HEK293 (cell line): ENCODE measurements at regions not wholly inside any gene's neighbourhood (a gene's known extent, or its start where the extent isn't known, plus 50 kb on each side); places are given as distances from the start of the nearest gene placed in this dataset.

Experiments
- GFI1B ChIP-seq: fragments of 450-650 bp; formaldehyde crosslinking; IDR thresholded peaks from 2 replicates; pipeline ENCODE4 v1.5.1; 2016; ENCODE audit warnings: missing biosample characterization, missing genetic modification characterization
- GLIS1 ChIP-seq: fragments of 450-650 bp; formaldehyde crosslinking; IDR thresholded peaks from 2 replicates; pipeline ENCODE4 v1.5.1; 2016; ENCODE audit warnings: missing biosample characterization, missing genetic modification characterization
- HOXC10 ChIP-seq: sonication (generic); formaldehyde crosslinking; IDR thresholded peaks from 2 replicates; pipeline ENCODE4 v1.8.1; 2023; ENCODE audit warnings: mild to moderate bottlenecking, missing genetic modification reagents
- MYNN ChIP-seq: fragments of 450-650 bp; formaldehyde crosslinking; IDR thresholded peaks from 2 replicates; pipeline ENCODE4 v1.5.1; 2016; ENCODE audit warnings: missing biosample characterization, missing genetic modification characterization, borderline replicate concordance
- PBX3 ChIP-seq: sonication (generic); formaldehyde crosslinking; IDR thresholded peaks from 2 replicates; pipeline ENCODE4 v1.8.1; 2022; ENCODE audit warnings: mild to moderate bottlenecking, moderate library complexity, missing genetic modification reagents
- RBAK ChIP-seq: fragments of 450-650 bp; formaldehyde crosslinking; IDR thresholded peaks from 2 replicates; pipeline ENCODE4 v1.5.1; 2016; ENCODE audit warnings: missing biosample characterization, missing genetic modification characterization
- SCRT1 ChIP-seq: fragments of 450-650 bp; formaldehyde crosslinking; IDR thresholded peaks from 2 replicates; pipeline ENCODE4 v1.5.1; 2016; ENCODE audit warnings: missing biosample characterization, missing genetic modification characterization, borderline replicate concordance
- ZBTB20 ChIP-seq: fragments of 450-650 bp; formaldehyde crosslinking; IDR thresholded peaks from 2 replicates; pipeline ENCODE4 v1.5.1; 2016; ENCODE audit warnings: missing biosample characterization, missing genetic modification characterization
- ZBTB21 ChIP-seq: fragments of 450-650 bp; formaldehyde crosslinking; IDR thresholded peaks from 2 replicates; pipeline ENCODE4 v1.5.1; 2017; ENCODE audit warnings: missing biosample characterization, missing genetic modification characterization
- ZBTB8A ChIP-seq: fragments of 450-650 bp; formaldehyde crosslinking; IDR thresholded peaks from 2 replicates; pipeline ENCODE4 v1.5.1; 2016; ENCODE audit warnings: missing biosample characterization, missing genetic modification characterization
- ZFP69B ChIP-seq: fragments of 450-650 bp; formaldehyde crosslinking; IDR thresholded peaks from 2 replicates; pipeline ENCODE4 v1.5.1; 2016; ENCODE audit warnings: missing biosample characterization, missing genetic modification characterization
- ZNF175 ChIP-seq: fragments of 450-650 bp; formaldehyde crosslinking; IDR thresholded peaks from 2 replicates; pipeline ENCODE4 v1.5.1; 2016; ENCODE audit warnings: missing biosample characterization, missing genetic modification characterization
- ZNF19 ChIP-seq: fragments of 450-650 bp; formaldehyde crosslinking; IDR thresholded peaks from 2 replicates; pipeline ENCODE4; 2016; ENCODE audit warnings: missing biosample characterization, missing genetic modification characterization, low read depth
- ZNF2 ChIP-seq: fragments of 450-650 bp; formaldehyde crosslinking; IDR thresholded peaks from 2 replicates; pipeline ENCODE4 v1.5.1; 2016; ENCODE audit warnings: missing biosample characterization, missing genetic modification characterization
- ZNF221 ChIP-seq: fragments of 450-650 bp; formaldehyde crosslinking; IDR thresholded peaks from 2 replicates; pipeline ENCODE4 v1.5.1; 2017; ENCODE audit warnings: missing biosample characterization, missing genetic modification characterization, borderline replicate concordance
- ZNF23 ChIP-seq: fragments of 450-650 bp; formaldehyde crosslinking; IDR thresholded peaks from 2 replicates; pipeline ENCODE4 v1.5.1; 2016; ENCODE audit warnings: missing biosample characterization, missing genetic modification characterization, borderline replicate concordance
- ZNF239 ChIP-seq: fragments of 450-650 bp; formaldehyde crosslinking; IDR thresholded peaks from 2 replicates; pipeline ENCODE4 v1.5.1; 2016; ENCODE audit warnings: missing biosample characterization, missing genetic modification characterization
- ZNF292 ChIP-seq: fragments of 450-650 bp; formaldehyde crosslinking; IDR thresholded peaks from 2 replicates; pipeline ENCODE4 v1.5.1; 2016; ENCODE audit warnings: low read depth, missing biosample characterization, missing genetic modification characterization, borderline replicate concordance
- ZNF324 ChIP-seq: fragments of 450-650 bp; formaldehyde crosslinking; IDR thresholded peaks from 2 replicates; pipeline ENCODE4 v1.5.1; 2016; ENCODE audit warnings: missing biosample characterization, missing genetic modification characterization
- ZNF335 ChIP-seq: fragments of 450-650 bp; formaldehyde crosslinking; conservative IDR thresholded peaks from 2 replicates; pipeline ENCODE4 v1.5.1; 2016; ENCODE audit warnings: missing biosample characterization, missing genetic modification characterization
- ZNF404 ChIP-seq: fragments of 450-650 bp; formaldehyde crosslinking; IDR thresholded peaks from 2 replicates; pipeline ENCODE4 v1.5.1; 2017; ENCODE audit warnings: missing biosample characterization, missing genetic modification characterization
- ZNF510 ChIP-seq: fragments of 450-650 bp; formaldehyde crosslinking; IDR thresholded peaks from 2 replicates; pipeline ENCODE4 v1.5.1; 2018; ENCODE audit warnings: mild to moderate bottlenecking, missing genetic modification characterization, missing biosample characterization; ENCODE audit not compliant: insufficient replicate concordance
- ZNF544 ChIP-seq: fragments of 450-650 bp; formaldehyde crosslinking; IDR thresholded peaks from 2 replicates; pipeline ENCODE4 v1.5.0; 2017; ENCODE audit warnings: missing biosample characterization, missing genetic modification characterization
- ZNF548 ChIP-seq: fragments of 450-650 bp; formaldehyde crosslinking; IDR thresholded peaks from 2 replicates; pipeline ENCODE4 v1.5.1; 2016; ENCODE audit warnings: missing biosample characterization, missing genetic modification characterization
- ZNF555 ChIP-seq: fragments of 450-650 bp; formaldehyde crosslinking; conservative IDR thresholded peaks from 2 replicates; pipeline ENCODE4 v1.5.1; 2017; ENCODE audit warnings: missing biosample characterization, mild to moderate bottlenecking, missing genetic modification characterization, inconsistent platforms
- ZNF645 ChIP-seq: fragments of 450-650 bp; formaldehyde crosslinking; IDR thresholded peaks from 2 replicates; pipeline ENCODE4; 2016; ENCODE audit warnings: missing biosample characterization, missing genetic modification characterization
- ZNF670 ChIP-seq: fragments of 450-650 bp; formaldehyde crosslinking; IDR thresholded peaks from 2 replicates; pipeline ENCODE4 v1.5.1; 2016; ENCODE audit warnings: missing biosample characterization, missing genetic modification characterization, low read depth
- ZNF76 ChIP-seq: fragments of 450-650 bp; formaldehyde crosslinking; IDR thresholded peaks from 2 replicates; pipeline ENCODE4; 2016; ENCODE audit warnings: low read depth, missing biosample characterization, missing genetic modification characterization, borderline replicate concordance
- ZNF776 ChIP-seq: fragments of 450-650 bp; formaldehyde crosslinking; IDR thresholded peaks from 2 replicates; pipeline ENCODE4 v1.5.0; 2017; ENCODE audit warnings: missing biosample characterization, missing genetic modification characterization, borderline replicate concordance
- ZNF830 ChIP-seq: fragments of 450-650 bp; IDR thresholded peaks from 2 replicates; pipeline ENCODE4 v1.5.0; 2018; ENCODE audit warnings: missing biosample characterization, missing genetic modification characterization, low read depth, mild to moderate bottlenecking, moderate library complexity
- ZNF843 ChIP-seq: fragments of 450-650 bp; formaldehyde crosslinking; IDR thresholded peaks from 2 replicates; pipeline ENCODE4 v1.5.1; 2016; ENCODE audit warnings: missing biosample characterization, missing genetic modification characterization
- TF ChIP-seq, protein P1 (sequence below): fragments of 450-650 bp; formaldehyde crosslinking; IDR thresholded peaks from 2 replicates; pipeline ENCODE4 v1.5.1; 2016; ENCODE audit warnings: missing biosample characterization, missing genetic modification characterization, borderline replicate concordance

DNA sequence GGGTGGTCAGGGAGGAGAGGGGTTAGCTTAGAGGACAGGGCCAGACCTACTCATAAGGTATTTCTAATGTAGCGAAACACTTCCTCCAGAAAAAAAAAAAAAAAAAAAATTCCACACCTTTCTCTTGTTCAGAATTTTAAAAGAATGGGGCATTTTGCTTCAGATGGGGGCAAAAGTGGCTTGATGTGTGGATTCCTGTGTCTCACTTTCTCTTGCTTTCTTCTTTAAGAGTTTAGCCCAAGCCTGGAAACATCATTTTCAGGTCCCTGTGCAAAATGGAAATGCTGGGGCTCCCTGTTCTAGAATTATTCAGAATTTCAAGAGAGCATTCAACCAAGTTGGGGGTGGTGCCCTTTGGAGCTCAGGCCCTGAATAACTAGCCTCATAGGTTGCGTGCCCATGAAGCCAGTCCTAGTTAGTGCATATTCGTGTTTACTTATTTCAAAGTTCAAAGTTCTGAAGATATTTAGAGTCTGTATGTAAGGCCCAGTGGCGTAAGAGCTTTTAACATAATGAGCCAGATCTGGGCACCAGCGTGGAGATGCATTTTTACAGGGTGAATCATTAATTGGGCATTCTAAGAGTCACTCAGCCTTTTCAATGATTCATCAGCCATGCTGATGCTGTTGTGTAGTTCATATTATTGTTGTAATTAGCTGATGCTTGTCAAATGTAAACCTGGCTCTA is 104.5 kb downstream of the RPLP1 start (continued):
- TF ChIP-seq ZNF335 (tag by site-specific recombination) (0 out of 2 replicates have a peak, but pooled peaks have one; percentile 27), ZNF670 (no peak), PBX3 (CRISPR knock-in tag) (no peak), ZNF221 (tag by site-specific recombination) (no peak), HOXC10 (CRISPR knock-in tag) (no peak), ZBTB20 (no peak), ZNF175 (no peak), ZNF76 (no peak), SCRT1 (tag by site-specific recombination) (no peak), ZNF19 (tag by site-specific recombination) (no peak), ZNF548 (tag by site-specific recombination) (no peak), ZNF830 (no peak), GLIS1 (tag by site-specific recombination) (0 out of 2 replicates have a peak, but pooled peaks have one; percentile 32), ZNF843 (tag by site-specific recombination) (no peak), ZNF292 (tag by site-specific recombination) (no peak), ZNF510 (tag by site-specific recombination) (no peak), ZNF544 (tag by site-specific recombination) (no peak), ZNF2 (no peak), ZNF324 (no peak), ZNF776 (tag by site-specific recombination) (no peak), ZNF239 (tag by site-specific recombination) (no peak), GFI1B (tag by site-specific recombination) (no peak), ZNF645 (tag by site-specific recombination) (no peak), MYNN (tag by site-specific recombination) (peak; percentile 71; the same call in 1 of the 2 replicates), ZNF23 (no peak), ZBTB21 (0 out of 2 replicates have a peak, but pooled peaks have one; percentile 56), RBAK (tag by site-specific recombination) (no peak), ZNF555 (tag by site-specific recombination) (no peak), ZBTB8A (tag by site-specific recombination) (0 out of 2 replicates have a peak, but pooled peaks have one; percentile 15), ZFP69B (tag by site-specific recombination) (no peak), ZNF404 (tag by site-specific recombination) (no peak)
- TF ChIP-seq, protein P1, sequence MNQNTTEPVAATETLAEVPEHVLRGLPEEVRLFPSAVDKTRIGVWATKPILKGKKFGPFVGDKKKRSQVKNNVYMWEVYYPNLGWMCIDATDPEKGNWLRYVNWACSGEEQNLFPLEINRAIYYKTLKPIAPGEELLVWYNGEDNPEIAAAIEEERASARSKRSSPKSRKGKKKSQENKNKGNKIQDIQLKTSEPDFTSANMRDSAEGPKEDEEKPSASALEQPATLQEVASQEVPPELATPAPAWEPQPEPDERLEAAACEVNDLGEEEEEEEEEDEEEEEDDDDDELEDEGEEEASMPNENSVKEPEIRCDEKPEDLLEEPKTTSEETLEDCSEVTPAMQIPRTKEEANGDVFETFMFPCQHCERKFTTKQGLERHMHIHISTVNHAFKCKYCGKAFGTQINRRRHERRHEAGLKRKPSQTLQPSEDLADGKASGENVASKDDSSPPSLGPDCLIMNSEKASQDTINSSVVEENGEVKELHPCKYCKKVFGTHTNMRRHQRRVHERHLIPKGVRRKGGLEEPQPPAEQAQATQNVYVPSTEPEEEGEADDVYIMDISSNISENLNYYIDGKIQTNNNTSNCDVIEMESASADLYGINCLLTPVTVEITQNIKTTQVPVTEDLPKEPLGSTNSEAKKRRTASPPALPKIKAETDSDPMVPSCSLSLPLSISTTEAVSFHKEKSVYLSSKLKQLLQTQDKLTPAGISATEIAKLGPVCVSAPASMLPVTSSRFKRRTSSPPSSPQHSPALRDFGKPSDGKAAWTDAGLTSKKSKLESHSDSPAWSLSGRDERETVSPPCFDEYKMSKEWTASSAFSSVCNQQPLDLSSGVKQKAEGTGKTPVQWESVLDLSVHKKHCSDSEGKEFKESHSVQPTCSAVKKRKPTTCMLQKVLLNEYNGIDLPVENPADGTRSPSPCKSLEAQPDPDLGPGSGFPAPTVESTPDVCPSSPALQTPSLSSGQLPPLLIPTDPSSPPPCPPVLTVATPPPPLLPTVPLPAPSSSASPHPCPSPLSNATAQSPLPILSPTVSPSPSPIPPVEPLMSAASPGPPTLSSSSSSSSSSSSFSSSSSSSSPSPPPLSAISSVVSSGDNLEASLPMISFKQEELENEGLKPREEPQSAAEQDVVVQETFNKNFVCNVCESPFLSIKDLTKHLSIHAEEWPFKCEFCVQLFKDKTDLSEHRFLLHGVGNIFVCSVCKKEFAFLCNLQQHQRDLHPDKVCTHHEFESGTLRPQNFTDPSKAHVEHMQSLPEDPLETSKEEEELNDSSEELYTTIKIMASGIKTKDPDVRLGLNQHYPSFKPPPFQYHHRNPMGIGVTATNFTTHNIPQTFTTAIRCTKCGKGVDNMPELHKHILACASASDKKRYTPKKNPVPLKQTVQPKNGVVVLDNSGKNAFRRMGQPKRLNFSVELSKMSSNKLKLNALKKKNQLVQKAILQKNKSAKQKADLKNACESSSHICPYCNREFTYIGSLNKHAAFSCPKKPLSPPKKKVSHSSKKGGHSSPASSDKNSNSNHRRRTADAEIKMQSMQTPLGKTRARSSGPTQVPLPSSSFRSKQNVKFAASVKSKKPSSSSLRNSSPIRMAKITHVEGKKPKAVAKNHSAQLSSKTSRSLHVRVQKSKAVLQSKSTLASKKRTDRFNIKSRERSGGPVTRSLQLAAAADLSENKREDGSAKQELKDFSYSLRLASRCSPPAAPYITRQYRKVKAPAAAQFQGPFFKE, result no peak
